ENCODE measurements at regions not wholly inside any gene's neighbourhood (a gene's known extent, or its start where the extent isn't known, plus 50 kb on each side); places are given as distances from the start of the nearest gene placed in this dataset.

DNA sequence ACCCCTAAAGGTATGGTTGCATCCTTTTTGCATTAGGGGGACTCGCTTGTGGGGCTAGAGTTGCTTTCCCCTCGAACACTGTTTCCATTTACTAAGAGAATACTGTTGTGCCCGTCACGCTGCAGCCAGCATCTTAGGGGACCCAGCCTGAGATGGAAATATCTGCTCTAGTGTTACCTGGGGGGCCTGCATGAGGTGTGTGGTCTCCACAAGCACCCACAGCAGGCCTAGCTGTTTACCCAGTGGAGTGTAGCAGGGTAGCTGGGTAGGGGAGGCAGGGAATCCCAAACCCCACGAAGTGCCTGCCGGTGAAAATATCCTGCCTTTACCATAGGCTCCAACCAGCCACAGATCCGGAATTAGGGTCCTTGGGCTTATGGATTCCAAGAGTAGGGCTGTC is 303.6 kb downstream of the PTPRU start:
- TF ChIP-seq, protein P1, sequence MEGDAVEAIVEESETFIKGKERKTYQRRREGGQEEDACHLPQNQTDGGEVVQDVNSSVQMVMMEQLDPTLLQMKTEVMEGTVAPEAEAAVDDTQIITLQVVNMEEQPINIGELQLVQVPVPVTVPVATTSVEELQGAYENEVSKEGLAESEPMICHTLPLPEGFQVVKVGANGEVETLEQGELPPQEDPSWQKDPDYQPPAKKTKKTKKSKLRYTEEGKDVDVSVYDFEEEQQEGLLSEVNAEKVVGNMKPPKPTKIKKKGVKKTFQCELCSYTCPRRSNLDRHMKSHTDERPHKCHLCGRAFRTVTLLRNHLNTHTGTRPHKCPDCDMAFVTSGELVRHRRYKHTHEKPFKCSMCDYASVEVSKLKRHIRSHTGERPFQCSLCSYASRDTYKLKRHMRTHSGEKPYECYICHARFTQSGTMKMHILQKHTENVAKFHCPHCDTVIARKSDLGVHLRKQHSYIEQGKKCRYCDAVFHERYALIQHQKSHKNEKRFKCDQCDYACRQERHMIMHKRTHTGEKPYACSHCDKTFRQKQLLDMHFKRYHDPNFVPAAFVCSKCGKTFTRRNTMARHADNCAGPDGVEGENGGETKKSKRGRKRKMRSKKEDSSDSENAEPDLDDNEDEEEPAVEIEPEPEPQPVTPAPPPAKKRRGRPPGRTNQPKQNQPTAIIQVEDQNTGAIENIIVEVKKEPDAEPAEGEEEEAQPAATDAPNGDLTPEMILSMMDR (IDR thresholded peaks at IDR 0.05; ENCODE audit: low read depth, low read length), result no peak
- TF ChIP-seq POLR2A (IDR thresholded peaks at IDR 0.05; ENCODE audit: extremely low read depth, insufficient read length), result no peak
- TF ChIP-seq MAX (IDR thresholded peaks at IDR 0.05; ENCODE audit: low read depth, low read length), result no peak

Measured in NB4 (cell line).